A673 (cell line): ENCODE measurements at regions not wholly inside any gene's neighbourhood (a gene's known extent, or its start where the extent isn't known, plus 50 kb on each side); places are given as distances from the start of the nearest gene placed in this dataset.

Experiments
- EZH2 ChIP-seq: fragments of 200-600 bp; sonication (generic); IDR thresholded peaks from 2 replicates; pipeline ENCODE4 v1.6.1; 2017; ENCODE audit warnings: borderline replicate concordance, low read depth, mild to moderate bottlenecking, mixed read lengths, antibody characterized with exemption, low read length; ENCODE audit not compliant: poor library complexity, severe bottlenecking
- TF ChIP-seq, protein P1 (sequence below): fragments of 300-800, 200-600 bp; sonication (generic); conservative IDR thresholded peaks from 2 replicates; pipeline ENCODE4 v1.5.1; 2017; ENCODE audit warnings: low read depth, mild to moderate bottlenecking, antibody characterized with exemption, low read length, moderate library complexity, mixed read lengths

DNA sequence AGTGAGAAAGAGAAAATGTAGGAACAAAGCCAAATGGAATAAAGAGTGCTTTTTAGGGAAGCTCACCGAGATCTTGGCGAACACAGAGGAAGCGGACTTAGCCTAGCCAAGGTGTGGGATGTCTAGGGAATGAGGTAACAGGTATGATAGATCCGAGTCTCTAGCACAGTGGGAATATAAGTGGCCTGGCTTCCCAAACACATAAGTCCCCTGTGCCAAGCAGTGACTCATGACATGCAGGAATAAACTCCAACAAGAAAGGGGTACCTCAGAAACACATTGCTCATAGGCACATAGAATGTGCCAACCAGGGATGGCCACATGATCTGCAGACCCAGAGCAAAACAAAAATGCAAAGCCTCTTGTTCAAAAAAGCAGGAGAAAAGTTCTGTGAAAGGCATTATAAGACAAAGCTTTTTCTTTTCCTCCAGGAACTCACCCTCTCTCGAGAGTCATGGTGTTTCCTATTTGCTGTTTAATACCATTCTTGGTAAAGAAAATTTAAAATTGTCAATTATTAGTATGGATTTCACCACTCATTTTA, 542.5 kb downstream of the GATA3 start:
- no peak for TF ChIP-seq EZH2
- TF ChIP-seq, protein P1, sequence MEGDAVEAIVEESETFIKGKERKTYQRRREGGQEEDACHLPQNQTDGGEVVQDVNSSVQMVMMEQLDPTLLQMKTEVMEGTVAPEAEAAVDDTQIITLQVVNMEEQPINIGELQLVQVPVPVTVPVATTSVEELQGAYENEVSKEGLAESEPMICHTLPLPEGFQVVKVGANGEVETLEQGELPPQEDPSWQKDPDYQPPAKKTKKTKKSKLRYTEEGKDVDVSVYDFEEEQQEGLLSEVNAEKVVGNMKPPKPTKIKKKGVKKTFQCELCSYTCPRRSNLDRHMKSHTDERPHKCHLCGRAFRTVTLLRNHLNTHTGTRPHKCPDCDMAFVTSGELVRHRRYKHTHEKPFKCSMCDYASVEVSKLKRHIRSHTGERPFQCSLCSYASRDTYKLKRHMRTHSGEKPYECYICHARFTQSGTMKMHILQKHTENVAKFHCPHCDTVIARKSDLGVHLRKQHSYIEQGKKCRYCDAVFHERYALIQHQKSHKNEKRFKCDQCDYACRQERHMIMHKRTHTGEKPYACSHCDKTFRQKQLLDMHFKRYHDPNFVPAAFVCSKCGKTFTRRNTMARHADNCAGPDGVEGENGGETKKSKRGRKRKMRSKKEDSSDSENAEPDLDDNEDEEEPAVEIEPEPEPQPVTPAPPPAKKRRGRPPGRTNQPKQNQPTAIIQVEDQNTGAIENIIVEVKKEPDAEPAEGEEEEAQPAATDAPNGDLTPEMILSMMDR: no peak
